Motor neuron (in vitro differentiated cells): ENCODE measurements at regions not wholly inside any gene's neighbourhood (a gene's known extent, or its start where the extent isn't known, plus 50 kb on each side); places are given as distances from the start of the nearest gene placed in this dataset.

Experiments used
- ATAC-seq, 8 experiments: fragments of 200-7000 bp; cut with Tn5 transposase; replicated peaks in 6 of 8; 2 replicates each; pipeline ENCODE4 v1.8.0; 2021; ENCODE audit warnings: mild to moderate bottlenecking in 8 of 8, moderate library complexity in 8 of 8
- H3K27ac ChIP-seq, 2 donors: fragments of 250-450 bp; sonication (Bioruptor Pico); 2 replicates each; pipeline ENCODE4 v1.9.0; 2021; ENCODE audit warnings: antibody characterized with exemption in 2 of 2, mild to moderate bottlenecking in 2 of 2, moderate library complexity in 1 of 2
- H3K4me1 ChIP-seq, 2 donors: fragments of 250-450 bp; sonication (Bioruptor Pico); replicated peaks in 1 of 2; 2 replicates each; pipeline ENCODE4 v1.6.1; 2021; ENCODE audit warnings: antibody characterized with exemption in 2 of 2, mild to moderate bottlenecking in 2 of 2, moderate library complexity in 1 of 2
- H3K4me3 ChIP-seq, 5 donors: fragments of 250-450 bp; sonication (Bioruptor Pico); 2 replicates each; pipeline ENCODE4 v1.9.0; 2021; ENCODE audit warnings: antibody characterized with exemption in 5 of 5, mild to moderate bottlenecking in 5 of 5, moderate library complexity in 4 of 5
- WGBS, 10 experiments: fragments of 450-650 bp; shearing (Covaris generic); methylation state at CpG; one replicate each; pipeline ENCODE4 v1.0.0; 2022; 5-methylcytosine and 5-hydroxymethylcytosine counted together
- in situ Hi-C, 9 experiments: fragments of 400-800 bp; cut with MboI; loops; one replicate each; pipeline ENCODE4 v1.15.0; 2021; ENCODE audit warnings: low sequenced_read_pairs in 9 of 9, low pct_unique_long_range_greater_than_20kb in 2 of 9; ENCODE audit not compliant: unreplicated experiment in 9 of 9

DNA sequence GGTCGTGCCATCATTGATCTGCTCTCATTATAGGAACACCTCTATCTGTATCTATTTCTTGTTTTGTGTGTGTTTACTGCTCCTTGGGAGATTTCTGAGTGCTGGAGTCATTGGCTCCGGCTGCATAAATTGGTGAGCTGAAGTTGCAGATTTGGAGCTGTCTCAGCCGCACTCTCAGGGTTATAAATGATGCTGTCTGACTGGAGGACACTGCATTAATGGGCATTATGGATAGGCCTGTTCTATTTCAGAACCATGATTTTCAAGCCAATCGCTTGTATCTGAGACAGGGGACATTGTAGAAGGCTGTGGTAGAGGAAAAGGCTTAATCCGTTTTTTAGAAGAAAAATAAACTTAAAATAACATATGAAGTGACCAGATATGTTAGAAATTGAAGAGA, 126.4 kb upstream of the KIF2B start:
- ATAC-seq, result peak in 4 of 8 experiments; percentile 7 to 59 (median 54)
- Histone ChIP-seq H3K4me3 (no peak overlapping the region), H3K4me1 (peaks cover 0 to 11% of the 10 kb centered on the region in 2 donors), H3K27ac (no peak overlapping the region)
- in situ Hi-C loops, result no loop called here
- 11 to 97% (median 51%) methylated on average over 2 to 5 of the region's 5 CpGs; no CpG with 5 or more reads in 1 of the 10 experiments for WGBS, 10 experiments

DNA sequence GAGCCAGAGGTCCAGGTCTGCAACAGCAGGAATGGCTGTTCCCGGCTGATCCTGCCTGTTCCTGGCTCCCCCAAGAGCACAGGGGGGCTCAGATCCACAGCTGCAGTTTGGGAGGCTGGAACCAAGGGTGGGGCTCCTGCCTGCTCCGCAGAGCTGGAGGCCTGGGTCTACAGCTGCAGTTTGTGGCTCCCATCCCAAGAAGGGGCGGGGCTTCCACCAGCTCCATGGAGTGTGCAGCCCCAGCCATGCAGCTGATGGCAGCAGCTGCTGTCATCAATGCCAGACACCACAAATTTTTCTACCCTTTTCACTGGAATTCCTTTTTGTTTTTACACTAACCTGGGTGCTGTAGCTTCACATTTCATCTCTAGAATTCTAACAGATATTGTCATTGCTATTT, 135.4 kb upstream of the KIF2B start:
- Histone ChIP-seq H3K4me1 (peaks cover 0 to 11% of the 10 kb centered on the region in 2 donors), H3K4me3 (no peak overlapping the region), H3K27ac (no peak overlapping the region)
- 10 to 60% (median 25%) methylated on average over 1 to 2 of the region's 3 CpGs; no CpG with 5 or more reads in 6 of the 10 experiments for WGBS, 10 experiments
- in situ Hi-C loops, result no loop called here
- ATAC-seq, result peak in 2 of 8 experiments; percentile 45 to 56

- H3K4me3 ChIP-seq, result no peak overlapping the region
- ATAC-seq, result no peak
- H3K4me1 ChIP-seq, result no peaks in the 10 kb centered on the region
- WGBS, 10 experiments, result 0 to 100% (median 63%) methylated on average over 1 of the region's 1 CpG; no CpG with 5 or more reads in 1 of the 10 experiments
- in situ Hi-C loops, result no loop called here
- no peak overlapping the region for H3K27ac ChIP-seq
Measured at GRCh38 chr17:53680745-53681144, 142.0 kb upstream of the KIF2B start.

- 0 to 80% (median 40%) methylated on average over 1 of the region's 1 CpG; no CpG with 5 or more reads in 3 of the 10 experiments for WGBS, 10 experiments
- no peak for ATAC-seq
- in situ Hi-C loops, result no loop called here
- Histone ChIP-seq H3K4me1 (no peaks in the 10 kb centered on the region), H3K4me3 (no peak overlapping the region), H3K27ac (no peak overlapping the region)
Measured at GRCh38 chr17:53668854-53669253, 153.9 kb upstream of the KIF2B start.

GRCh38 chr17:53662608-53663007, 160.1 kb upstream of the KIF2B start:
- Histone ChIP-seq H3K4me3 (no peak overlapping the region), H3K27ac (no peak overlapping the region), H3K4me1 (no peaks in the 10 kb centered on the region)
- WGBS, 10 experiments, result 0 to 100% (median 43%) methylated on average over 1 of the region's 1 CpG; no CpG with 5 or more reads in 2 of the 10 experiments
- peak in 1 of 8 experiments; percentile 18 for ATAC-seq
- in situ Hi-C loops, result no loop called here

- 0 to 100% (median 50%) methylated on average over 1 of the region's 1 CpG; no CpG with 5 or more reads in 1 of the 10 experiments for WGBS, 10 experiments
- no peaks in the 10 kb centered on the region for H3K4me1 ChIP-seq
- no peak overlapping the region for H3K27ac ChIP-seq
- no peak overlapping the region for H3K4me3 ChIP-seq
- in situ Hi-C loops, result no loop called here
- ATAC-seq, result no peak
Measured at GRCh38 chr17:53659181-53659580, 163.5 kb upstream of the KIF2B start.

DNA sequence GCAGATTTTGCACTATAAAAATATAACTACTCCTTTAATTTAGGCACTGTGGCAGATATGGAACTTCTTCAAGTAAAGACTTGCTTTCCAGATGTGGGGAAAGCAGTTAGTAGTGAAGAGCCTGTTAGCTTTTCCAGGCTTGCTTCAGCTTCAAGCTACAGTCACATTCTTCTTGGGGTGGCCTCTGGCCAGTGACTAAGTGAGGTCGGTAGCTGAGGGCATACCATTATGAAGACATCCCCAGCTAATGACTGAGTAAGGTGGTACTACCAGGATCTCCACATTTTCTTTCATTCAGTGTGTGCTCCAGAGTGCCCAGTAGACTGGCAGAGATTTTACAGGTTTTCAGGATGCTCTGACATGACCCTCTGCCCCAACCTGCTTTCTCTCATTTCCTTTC, 167.1 kb upstream of the KIF2B start:
- Histone ChIP-seq H3K4me3 (no peak overlapping the region), H3K27ac (no peak overlapping the region), H3K4me1 (no peaks in the 10 kb centered on the region)
- WGBS, 10 experiments, result 0 to 100% (median 66%) methylated on average over 1 of the region's 1 CpG; no CpG with 5 or more reads in 4 of the 10 experiments
- ATAC-seq, result no peak
- in situ Hi-C loops, result no loop called here

GRCh38 chr17:53649201-53649600, 173.5 kb upstream of the KIF2B start:
- Histone ChIP-seq H3K4me3 (no peak overlapping the region), H3K4me1 (no peaks in the 10 kb centered on the region), H3K27ac (no peak overlapping the region)
- WGBS, 10 experiments, result 0 to 100% (median 20%) methylated on average over 1 of the region's 1 CpG; no CpG with 5 or more reads in 1 of the 10 experiments
- no peak for ATAC-seq
- in situ Hi-C loops, result no loop called here

DNA sequence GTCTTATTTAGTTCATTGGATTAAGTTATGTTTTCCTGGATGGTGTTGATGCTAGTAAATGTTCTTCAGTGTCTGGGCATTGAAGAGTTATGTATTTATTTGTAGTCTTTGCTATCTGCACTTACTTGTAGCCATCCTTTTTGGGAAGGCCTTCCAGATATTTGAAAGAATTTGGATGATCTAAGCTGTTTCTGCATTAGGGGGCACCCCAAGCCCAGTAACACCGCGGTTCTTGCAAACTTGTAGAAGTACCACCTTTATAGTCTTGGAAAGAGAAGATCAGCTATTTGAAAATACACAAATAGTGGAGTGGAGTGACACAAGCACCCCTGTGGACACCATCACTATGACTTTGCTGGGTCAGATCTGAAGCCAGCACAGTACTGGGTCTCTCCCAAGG, 175.9 kb upstream of the KIF2B start:
- Histone ChIP-seq H3K4me1 (no peaks in the 10 kb centered on the region), H3K4me3 (no peak overlapping the region), H3K27ac (no peak overlapping the region)
- ATAC-seq, result no peak
- in situ Hi-C loops, result no loop called here
- WGBS, 10 experiments, result 50 to 100% (median 85%) methylated on average over 2 of the region's 2 CpGs; no CpG with 5 or more reads in 6 of the 10 experiments

- ATAC-seq, result no peak
- Histone ChIP-seq H3K27ac (no peak overlapping the region), H3K4me1 (no peaks in the 10 kb centered on the region), H3K4me3 (no peak overlapping the region)
- in situ Hi-C loops, result no loop called here
- WGBS, 10 experiments, result 0 to 100% (median 67%) methylated on average over 1 of the region's 1 CpG; no CpG with 5 or more reads in 1 of the 10 experiments
Measured at GRCh38 chr17:53640808-53641207, 181.9 kb upstream of the KIF2B start.

GRCh38 chr17:53635444-53635843, 187.3 kb upstream of the KIF2B start:
- Histone ChIP-seq H3K4me1 (no peaks in the 10 kb centered on the region), H3K4me3 (no peak overlapping the region), H3K27ac (no peak overlapping the region)
- in situ Hi-C loops, result no loop called here
- 0 to 100% (median 57%) methylated on average over 1 of the region's 1 CpG; no CpG with 5 or more reads in 3 of the 10 experiments for WGBS, 10 experiments
- peak in 7 of 8 experiments; percentile 28 to 98 (median 68) for ATAC-seq

DNA sequence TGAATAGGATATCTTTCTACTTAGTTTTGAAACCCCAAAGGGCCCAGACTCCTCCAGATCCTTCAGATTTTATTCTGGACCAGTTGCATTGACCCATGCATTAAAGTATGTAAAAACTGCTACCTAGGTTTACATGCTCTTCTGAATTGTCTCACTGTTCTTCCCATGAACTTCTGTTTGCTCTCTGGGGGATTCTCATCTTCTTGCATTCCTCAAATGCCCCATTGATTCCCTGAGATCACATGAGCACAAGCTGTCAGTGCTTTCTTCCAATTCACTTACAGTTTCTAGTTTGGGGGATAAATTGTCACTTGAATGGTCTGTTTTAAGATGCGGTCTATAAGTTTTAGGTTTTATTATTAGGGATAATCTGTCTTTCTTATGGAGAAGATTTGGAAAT, 188.9 kb upstream of the KIF2B start:
- WGBS, 10 experiments, result 60 to 100% (median 100%) methylated on average over 1 of the region's 1 CpG; no CpG with 5 or more reads in 3 of the 10 experiments
- in situ Hi-C loops, result no loop called here
- H3K27ac ChIP-seq, result no peak overlapping the region
- ATAC-seq, result no peak
- no peaks in the 10 kb centered on the region for H3K4me1 ChIP-seq
- H3K4me3 ChIP-seq, result no peak overlapping the region

- 6 to 89% (median 46%) methylated on average over 1 to 4 of the region's 4 CpGs; no CpG with 5 or more reads in 2 of the 10 experiments for WGBS, 10 experiments
- Histone ChIP-seq H3K4me1 (no peaks in the 10 kb centered on the region), H3K27ac (no peak overlapping the region), H3K4me3 (no peak overlapping the region)
- ATAC-seq, result no peak
- in situ Hi-C loops, result no loop called here
Measured at GRCh38 chr17:53631486-53631885, 191.2 kb upstream of the KIF2B start.

DNA sequence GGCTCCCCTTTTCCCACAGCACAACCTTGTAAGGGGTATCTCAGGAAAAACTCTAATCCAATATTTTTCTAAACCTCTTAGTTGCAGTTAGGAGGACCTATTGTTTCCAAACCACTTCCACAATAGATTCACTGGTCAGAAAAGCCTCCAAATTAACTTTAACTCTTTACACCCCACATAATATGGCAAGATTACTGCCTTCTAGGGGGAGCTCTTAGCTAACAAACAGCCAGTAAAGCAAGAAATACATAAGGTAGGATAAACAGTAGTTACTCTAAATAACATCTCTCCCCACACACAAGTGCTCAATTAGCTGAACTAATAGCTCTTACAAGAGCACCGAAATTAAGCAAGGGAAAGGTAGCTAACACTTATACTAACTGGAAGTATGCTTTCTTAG, 192.1 kb upstream of the KIF2B start:
- in situ Hi-C loops, result no loop called here
- Histone ChIP-seq H3K4me3 (no peak overlapping the region), H3K4me1 (no peaks in the 10 kb centered on the region), H3K27ac (no peak overlapping the region)
- 13 to 100% (median 69%) methylated on average over 1 of the region's 1 CpG; no CpG with 5 or more reads in 4 of the 10 experiments for WGBS, 10 experiments
- ATAC-seq, result no peak
